Spinal cord (tissue), 9 donors: ENCODE measurements at regions not wholly inside any gene's neighbourhood (a gene's known extent, or its start where the extent isn't known, plus 50 kb on each side); places are given as distances from the start of the nearest gene placed in this dataset.

ENCODE experiments used
- DNase-seq, 6 donors: peaks; one replicate each; pipeline versions ENCODE4 v3.0.0 to v3.0.0-alpha.2; 2013 to 2015; ENCODE audit warnings: low spot score in 6 of 6, low read depth in 4 of 6
- H3K27ac ChIP-seq: one replicate; pipeline ENCODE4 v1.5.1; 2013; ENCODE audit warnings: low read depth, low read length, control low read depth
- H3K27me3 ChIP-seq: one replicate; pipeline ENCODE4 v1.6.1; 2013; ENCODE audit warnings: low read length; ENCODE audit not compliant: control insufficient read depth, insufficient read depth
- H3K36me3 ChIP-seq: one replicate; pipeline ENCODE4 v1.6.1; 2013; ENCODE audit warnings: low read length; ENCODE audit not compliant: control insufficient read depth, insufficient read depth
- H3K4me1 ChIP-seq: one replicate; pipeline ENCODE4 v1.6.1; 2013; ENCODE audit warnings: low read length; ENCODE audit not compliant: control insufficient read depth, insufficient read depth
- H3K4me3 ChIP-seq: one replicate; pipeline ENCODE4 v1.5.1; 2013; ENCODE audit warnings: low read depth, low read length, control low read depth
- H3K9me3 ChIP-seq: one replicate; pipeline ENCODE4 v1.6.1; 2013; ENCODE audit warnings: low read length; ENCODE audit not compliant: control insufficient read depth, insufficient read depth
- WGBS: methylation state at CpG from one replicate; pipeline ENCODE4 v1.1.5; 2013; ENCODE audit warnings: missing lambda C conversion rate; ENCODE audit not compliant: insufficient coverage; 5-methylcytosine and 5-hydroxymethylcytosine counted together
- donor health status: healthy.

- no peak for DNase-seq
- Histone ChIP-seq H3K9me3 (peaks cover 1% of the 10 kb centered on the region), H3K4me1 (no peaks in the 10 kb centered on the region), H3K27me3 (no peaks in the 10 kb centered on the region), H3K4me3 (no peak overlapping the region), H3K36me3 (no peaks in the 10 kb centered on the region), H3K27ac (no peak overlapping the region)
- WGBS: no CpG with 5 or more reads among the region's 1 CpG
These were observed 50.5 kb upstream of the GUCY1A1 start for GRCh38 chr4:155616117-155616516.

DNA sequence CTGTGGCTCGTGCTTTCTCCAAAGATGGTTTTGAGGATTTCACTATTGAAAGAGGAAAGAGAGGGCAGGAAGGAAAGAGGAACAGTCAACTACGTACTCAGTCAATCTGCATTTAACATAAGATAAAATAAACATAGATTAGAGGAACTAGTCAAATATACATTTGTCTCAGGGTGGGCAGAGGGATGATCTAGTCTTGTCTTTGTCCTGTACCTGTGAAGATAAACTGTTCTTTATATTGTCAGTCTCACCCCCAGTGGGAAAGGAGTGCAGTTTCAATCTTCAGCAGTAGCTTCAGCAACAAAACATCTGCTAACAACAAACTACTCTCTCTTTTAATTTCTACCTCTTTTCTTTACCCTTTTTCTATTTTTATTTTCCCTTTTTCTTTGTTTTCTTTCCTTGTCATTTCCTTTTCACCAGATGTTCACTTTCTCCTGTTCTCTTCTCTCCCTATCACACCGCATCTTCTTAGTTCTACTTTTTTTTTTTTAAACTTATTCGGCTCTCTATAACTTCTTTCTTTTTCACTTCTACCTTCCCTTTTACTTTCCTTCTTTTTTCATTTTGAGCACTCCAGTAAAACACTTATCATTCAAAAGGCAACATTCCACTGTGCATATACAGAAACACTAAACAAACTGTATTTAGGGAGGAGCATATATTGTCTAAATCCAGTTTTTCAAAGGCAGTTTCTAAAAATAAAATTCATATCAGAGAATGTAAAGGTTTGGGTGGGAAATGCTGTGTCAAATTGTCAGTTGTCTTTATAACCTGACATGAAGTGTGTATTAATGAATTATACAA lies 51.4 kb upstream of the GUCY1A1 start:
- no peaks in the 10 kb centered on the region for H3K36me3 ChIP-seq
- no peaks in the 10 kb centered on the region for H3K4me1 ChIP-seq
- H3K9me3 ChIP-seq: peaks cover 1% of the 10 kb centered on the region
- H3K4me3 ChIP-seq: no peak overlapping the region
- no peak for DNase-seq
- no peak overlapping the region for H3K27ac ChIP-seq
- no peaks in the 10 kb centered on the region for H3K27me3 ChIP-seq
- 91% methylated on average over 1 of the region's 4 CpGs for WGBS

- no CpG with 5 or more reads among the region's 1 CpG for WGBS
- Histone ChIP-seq H3K9me3 (peaks cover 1% of the 10 kb centered on the region), H3K4me1 (no peaks in the 10 kb centered on the region), H3K27ac (no peak overlapping the region), H3K4me3 (no peak overlapping the region), H3K27me3 (no peaks in the 10 kb centered on the region), H3K36me3 (no peaks in the 10 kb centered on the region)
- DNase-seq: no peak
These were observed 52.4 kb upstream of the GUCY1A1 start for GRCh38 chr4:155614111-155614762.

DNA sequence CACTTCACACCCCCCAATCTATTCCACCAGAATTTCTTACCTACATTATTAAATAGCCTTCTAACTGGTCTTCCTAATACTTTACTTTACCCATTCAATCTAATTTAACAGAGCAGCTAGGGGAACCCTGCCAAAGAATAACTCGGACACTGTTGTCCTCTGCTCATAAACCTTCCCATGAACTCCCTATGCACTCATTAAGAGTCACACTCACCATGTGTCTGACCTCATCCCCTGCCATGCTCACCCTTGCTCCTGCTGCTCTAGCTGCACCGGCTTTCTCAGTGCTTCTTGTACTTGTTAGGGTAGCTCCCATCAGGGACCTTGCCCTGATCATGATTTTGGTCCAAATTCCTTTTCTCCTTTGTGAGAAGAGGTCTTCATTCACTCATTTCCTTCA lies 54.6 kb upstream of the GUCY1A1 start:
- H3K27ac ChIP-seq: no peak overlapping the region
- H3K4me1 ChIP-seq: no peaks in the 10 kb centered on the region
- no peak overlapping the region for H3K4me3 ChIP-seq
- DNase-seq: no peak
- WGBS: 86% methylated on average over 1 of the region's 2 CpGs
- no peaks in the 10 kb centered on the region for H3K27me3 ChIP-seq
- no peaks in the 10 kb centered on the region for H3K9me3 ChIP-seq
- no peaks in the 10 kb centered on the region for H3K36me3 ChIP-seq

- no peaks in the 10 kb centered on the region for H3K9me3 ChIP-seq
- no peak for DNase-seq
- H3K4me3 ChIP-seq: no peak overlapping the region
- H3K27ac ChIP-seq: no peak overlapping the region
- no peaks in the 10 kb centered on the region for H3K4me1 ChIP-seq
- 100% methylated on average over 3 of the region's 4 CpGs for WGBS
- H3K36me3 ChIP-seq: no peaks in the 10 kb centered on the region
- no peaks in the 10 kb centered on the region for H3K27me3 ChIP-seq
These were observed 55.1 kb upstream of the GUCY1A1 start for GRCh38 chr4:155611501-155611900.

GRCh38 chr4:155610143-155610542 lies 56.5 kb upstream of the GUCY1A1 start:
- WGBS: 87% methylated on average over 3 of the region's 5 CpGs
- Histone ChIP-seq H3K4me3 (no peak overlapping the region), H3K4me1 (no peaks in the 10 kb centered on the region), H3K27me3 (no peaks in the 10 kb centered on the region), H3K9me3 (no peaks in the 10 kb centered on the region), H3K27ac (no peak overlapping the region), H3K36me3 (no peaks in the 10 kb centered on the region)
- DNase-seq: no peak

GRCh38 chr4:155609455-155610059 lies 57.1 kb upstream of the GUCY1A1 start:
- DNase-seq: no peak
- Histone ChIP-seq H3K4me1 (no peaks in the 10 kb centered on the region), H3K9me3 (no peaks in the 10 kb centered on the region), H3K27me3 (no peaks in the 10 kb centered on the region), H3K36me3 (no peaks in the 10 kb centered on the region), H3K27ac (no peak overlapping the region), H3K4me3 (no peak overlapping the region)
- no CpG with 5 or more reads among the region's 1 CpG for WGBS

GRCh38 chr4:155608225-155608885 lies 58.3 kb upstream of the GUCY1A1 start:
- DNase-seq: no peak
- Histone ChIP-seq H3K9me3 (no peaks in the 10 kb centered on the region), H3K4me1 (no peaks in the 10 kb centered on the region), H3K27ac (no peak overlapping the region), H3K4me3 (no peak overlapping the region), H3K36me3 (no peaks in the 10 kb centered on the region), H3K27me3 (no peaks in the 10 kb centered on the region)
- 100% methylated on average over 1 of the region's 3 CpGs for WGBS

- no peaks in the 10 kb centered on the region for H3K4me1 ChIP-seq
- no peaks in the 10 kb centered on the region for H3K27me3 ChIP-seq
- H3K27ac ChIP-seq: no peak overlapping the region
- DNase-seq: peak in 1 of 6 donors; percentile 94
- no peaks in the 10 kb centered on the region for H3K9me3 ChIP-seq
- no CpG with 5 or more reads among the region's 1 CpG for WGBS
- no peak overlapping the region for H3K4me3 ChIP-seq
- no peaks in the 10 kb centered on the region for H3K36me3 ChIP-seq
These were observed 59.2 kb upstream of the GUCY1A1 start for GRCh38 chr4:155607481-155607880.
